ENCODE measurements at regions not wholly inside any gene's neighbourhood (a gene's known extent, or its start where the extent isn't known, plus 50 kb on each side); places are given as distances from the start of the nearest gene placed in this dataset.

DNA sequence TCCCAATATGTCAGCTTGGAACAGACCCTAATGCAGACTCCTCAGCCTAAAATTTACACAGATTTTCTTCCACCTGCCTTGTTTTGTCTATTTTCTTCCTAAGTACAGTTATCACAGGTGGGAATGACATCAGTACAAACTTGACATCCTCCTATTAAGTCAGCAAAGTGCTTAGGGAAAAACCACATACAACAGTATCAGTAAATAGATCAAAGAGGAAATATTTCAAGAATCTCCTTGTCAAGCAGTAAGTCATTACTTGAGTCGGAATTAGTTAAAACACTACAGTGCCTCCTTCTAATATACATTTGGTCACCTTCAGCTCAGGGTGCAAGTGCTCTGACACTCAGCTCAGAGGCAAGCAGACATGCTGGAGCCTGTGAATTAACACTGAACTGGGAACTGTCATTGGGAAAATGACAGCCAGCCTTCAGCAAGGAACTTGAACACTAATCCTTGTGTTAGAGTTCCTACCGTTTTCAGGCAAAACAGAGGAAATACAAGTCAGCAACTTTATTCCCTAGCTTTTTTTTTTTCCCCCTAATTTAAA, 394.3 kb upstream of the HTR2A start:
- H3K4me3 ChIP-seq (ENCODE audit: low read depth, low read length): no peak overlapping the region
- TF ChIP-seq, protein P1, sequence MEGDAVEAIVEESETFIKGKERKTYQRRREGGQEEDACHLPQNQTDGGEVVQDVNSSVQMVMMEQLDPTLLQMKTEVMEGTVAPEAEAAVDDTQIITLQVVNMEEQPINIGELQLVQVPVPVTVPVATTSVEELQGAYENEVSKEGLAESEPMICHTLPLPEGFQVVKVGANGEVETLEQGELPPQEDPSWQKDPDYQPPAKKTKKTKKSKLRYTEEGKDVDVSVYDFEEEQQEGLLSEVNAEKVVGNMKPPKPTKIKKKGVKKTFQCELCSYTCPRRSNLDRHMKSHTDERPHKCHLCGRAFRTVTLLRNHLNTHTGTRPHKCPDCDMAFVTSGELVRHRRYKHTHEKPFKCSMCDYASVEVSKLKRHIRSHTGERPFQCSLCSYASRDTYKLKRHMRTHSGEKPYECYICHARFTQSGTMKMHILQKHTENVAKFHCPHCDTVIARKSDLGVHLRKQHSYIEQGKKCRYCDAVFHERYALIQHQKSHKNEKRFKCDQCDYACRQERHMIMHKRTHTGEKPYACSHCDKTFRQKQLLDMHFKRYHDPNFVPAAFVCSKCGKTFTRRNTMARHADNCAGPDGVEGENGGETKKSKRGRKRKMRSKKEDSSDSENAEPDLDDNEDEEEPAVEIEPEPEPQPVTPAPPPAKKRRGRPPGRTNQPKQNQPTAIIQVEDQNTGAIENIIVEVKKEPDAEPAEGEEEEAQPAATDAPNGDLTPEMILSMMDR (IDR thresholded peaks at IDR 0.05; ENCODE audit: insufficient read depth, low read length, poor library complexity, severe bottlenecking): no peak
- no peaks in the 10 kb centered on the region for H3K27me3 ChIP-seq (ENCODE audit: control insufficient read depth, insufficient read depth, low read length)
- DNase-seq (ENCODE audit: low read depth): no peak
- no peaks in the 10 kb centered on the region for H3K36me3 ChIP-seq (ENCODE audit: control insufficient read depth, insufficient read depth, low read length)

DNA sequence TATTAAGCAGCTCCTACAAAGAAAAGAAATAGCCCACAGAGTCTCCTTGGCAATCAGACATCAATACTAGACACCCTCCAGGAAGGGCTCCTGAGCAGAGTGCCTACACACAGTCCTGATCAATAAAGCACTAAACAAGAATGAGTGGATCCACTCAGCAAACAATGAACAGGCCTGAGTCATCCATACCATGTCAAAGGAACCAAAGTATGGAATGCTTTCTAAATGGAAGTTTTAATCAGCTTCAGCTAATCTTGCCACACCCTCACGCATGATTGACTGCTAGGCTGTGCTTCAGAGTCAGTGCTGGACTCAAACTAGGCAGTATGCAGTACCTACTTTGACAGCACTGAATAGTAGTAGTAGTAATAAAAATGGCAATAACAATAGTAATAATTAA, 392.7 kb upstream of the HTR2A start:
- no peaks in the 10 kb centered on the region for H3K27me3 ChIP-seq (ENCODE audit: control insufficient read depth, insufficient read depth, low read length)
- no peak for DNase-seq (ENCODE audit: low read depth)
- no peaks in the 10 kb centered on the region for H3K36me3 ChIP-seq (ENCODE audit: control insufficient read depth, insufficient read depth, low read length)
- H3K4me3 ChIP-seq (ENCODE audit: low read depth, low read length): no peak overlapping the region
- TF ChIP-seq, protein P1 (IDR thresholded peaks at IDR 0.05; ENCODE audit: insufficient read depth, low read length, poor library complexity, severe bottlenecking): no peak

DNA sequence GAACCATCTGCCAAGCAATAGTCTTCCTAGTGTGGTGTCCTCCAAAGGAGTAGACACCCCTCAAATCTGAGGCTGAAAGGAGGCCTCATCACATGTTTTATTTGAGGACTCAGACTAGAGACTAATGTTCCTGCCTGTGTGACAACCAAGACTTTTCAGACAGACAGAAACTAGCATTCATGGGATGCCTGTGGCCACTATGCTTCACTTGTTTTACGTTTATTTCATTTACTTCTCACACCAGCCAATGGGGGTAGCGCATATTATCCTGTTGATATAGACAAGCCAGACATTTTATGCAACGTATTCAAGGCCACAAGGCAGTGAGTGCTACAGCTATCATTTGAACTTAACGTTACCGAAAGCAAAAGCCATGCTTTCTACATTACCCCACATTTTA, 391.7 kb upstream of the HTR2A start:
- no peaks in the 10 kb centered on the region for H3K27me3 ChIP-seq (ENCODE audit: control insufficient read depth, insufficient read depth, low read length)
- TF ChIP-seq, protein P1 (IDR thresholded peaks at IDR 0.05; ENCODE audit: insufficient read depth, low read length, poor library complexity, severe bottlenecking): no peak
- H3K4me3 ChIP-seq (ENCODE audit: low read depth, low read length): no peak overlapping the region
- no peak for DNase-seq (ENCODE audit: low read depth)
- H3K36me3 ChIP-seq (ENCODE audit: control insufficient read depth, insufficient read depth, low read length): no peaks in the 10 kb centered on the region

- TF ChIP-seq, protein P1 (IDR thresholded peaks at IDR 0.05; ENCODE audit: insufficient read depth, low read length, poor library complexity, severe bottlenecking): no peak
- no peaks in the 10 kb centered on the region for H3K27me3 ChIP-seq (ENCODE audit: control insufficient read depth, insufficient read depth, low read length)
- H3K36me3 ChIP-seq (ENCODE audit: control insufficient read depth, insufficient read depth, low read length): no peaks in the 10 kb centered on the region
- DNase-seq (ENCODE audit: low read depth): no peak
- H3K4me3 ChIP-seq (ENCODE audit: low read depth, low read length): no peak overlapping the region
These were observed 390.5 kb upstream of the HTR2A start for GRCh38 chr13:47287291-47287751.

GRCh38 chr13:47281991-47282390, 385.1 kb upstream of the HTR2A start:
- H3K27me3 ChIP-seq (ENCODE audit: control insufficient read depth, insufficient read depth, low read length): no peaks in the 10 kb centered on the region
- TF ChIP-seq, protein P1 (IDR thresholded peaks at IDR 0.05; ENCODE audit: insufficient read depth, low read length, poor library complexity, severe bottlenecking): no peak
- no peaks in the 10 kb centered on the region for H3K36me3 ChIP-seq (ENCODE audit: control insufficient read depth, insufficient read depth, low read length)
- no peak for DNase-seq (ENCODE audit: low read depth)
- no peak overlapping the region for H3K4me3 ChIP-seq (ENCODE audit: low read depth, low read length)

- Histone ChIP-seq H3K36me3 (ENCODE audit: control insufficient read depth, insufficient read depth, low read length) (no peaks in the 10 kb centered on the region), H3K4me3 (ENCODE audit: low read depth, low read length) (no peak overlapping the region), H3K27me3 (ENCODE audit: control insufficient read depth, insufficient read depth, low read length) (no peaks in the 10 kb centered on the region)
- TF ChIP-seq, protein P1 (IDR thresholded peaks at IDR 0.05; ENCODE audit: insufficient read depth, low read length, poor library complexity, severe bottlenecking): no peak
- DNase-seq (ENCODE audit: low read depth): no peak
These were observed 383.1 kb upstream of the HTR2A start for GRCh38 chr13:47279920-47280319.

Measured in kidney epithelial cell (primary cell).